ENCODE measurements at regions not wholly inside any gene's neighbourhood (a gene's known extent, or its start where the extent isn't known, plus 50 kb on each side); places are given as distances from the start of the nearest gene placed in this dataset.

- DNase-seq = no peak
Observed at GRCh38 chr18:10231220-10231619, 223.2 kb upstream of the APCDD1 start.

GRCh38 chr18:10232062-10232461 lies 222.4 kb upstream of the APCDD1 start:
- DNase-seq = no peak

- no peak for DNase-seq
Observed at GRCh38 chr18:10233082-10233875, 221.2 kb upstream of the APCDD1 start.

- no peak for DNase-seq
Observed at GRCh38 chr18:10234281-10234680, 220.2 kb upstream of the APCDD1 start.

GRCh38 chr18:10234912-10235660 lies 219.3 kb upstream of the APCDD1 start:
- no peak for DNase-seq

GRCh38 chr18:10235661-10235952 lies 218.8 kb upstream of the APCDD1 start:
- no peak for DNase-seq

GRCh38 chr18:10239103-10239502 lies 215.3 kb upstream of the APCDD1 start:
- DNase-seq = no peak

GRCh38 chr18:10239991-10240634 lies 214.3 kb upstream of the APCDD1 start:
- no peak for DNase-seq

- DNase-seq = no peak
Observed at GRCh38 chr18:10240973-10241372, 213.5 kb upstream of the APCDD1 start.

GRCh38 chr18:10241579-10241978 lies 212.9 kb upstream of the APCDD1 start:
- DNase-seq = no peak

GRCh38 chr18:10242936-10243680 lies 211.3 kb upstream of the APCDD1 start:
- DNase-seq = no peak

GRCh38 chr18:10244341-10244740 lies 210.1 kb upstream of the APCDD1 start:
- DNase-seq = no peak

GRCh38 chr18:10245031-10245845 lies 209.2 kb upstream of the APCDD1 start:
- no peak for DNase-seq

- DNase-seq = no peak
Observed at GRCh38 chr18:10245846-10246175, 208.6 kb upstream of the APCDD1 start.

- DNase-seq = no peak
Observed at GRCh38 chr18:10247021-10247741, 207.3 kb upstream of the APCDD1 start.

GRCh38 chr18:10247742-10248082 lies 206.7 kb upstream of the APCDD1 start:
- DNase-seq = no peak

GRCh38 chr18:10248738-10249137 lies 205.7 kb upstream of the APCDD1 start:
- no peak for DNase-seq

GRCh38 chr18:10249270-10249669 lies 205.2 kb upstream of the APCDD1 start:
- DNase-seq = no peak

- DNase-seq = no peak
Observed at GRCh38 chr18:10249801-10250200, 204.6 kb upstream of the APCDD1 start.

GRCh38 chr18:10252494-10252893 lies 201.9 kb upstream of the APCDD1 start:
- no peak for DNase-seq

GRCh38 chr18:10252952-10253705 lies 201.3 kb upstream of the APCDD1 start:
- no peak for DNase-seq

Measured in NCI-H187 (cell line).